HepG2 (cell line): ENCODE measurements at regions not wholly inside any gene's neighbourhood (a gene's known extent, or its start where the extent isn't known, plus 50 kb on each side); places are given as distances from the start of the nearest gene placed in this dataset.

ENCODE experiments used
- ATAC-seq: fragments of 200-7000 bp; cut with Tn5 transposase; 3 replicates; pipeline ENCODE4 v1.9.1; 2020; ENCODE audit warnings: mild to moderate bottlenecking, moderate library complexity
- BruUV-seq: library from RNA; stranded (reverse); fragments of 400-500 nt; replicated peaks from 2 replicates; lab custom pipeline; 2021; lab: Mats Ljungman, UMichigan
- CTCF ChIA-PET: fragments of 300-600 bp; formaldehyde crosslinking; extraction: SDS; loops from one replicate; lab custom pipeline; 2021; ENCODE audit warnings: low total read pairs, inconsistent platforms, low intra/inter-chr PET ratio; lab: Yijun Ruan, JAX
- POLR2A ChIA-PET: fragments of 350-600 bp; sonication (Branson Sonifier 250); formaldehyde crosslinking; loops from one replicate; lab custom pipeline; 2020; ENCODE audit warnings: antibody characterized with exemption, inconsistent platforms; lab: Yijun Ruan, JAX
- DNase-seq: peaks from one replicate; pipeline ENCODE4 v3.0.0-alpha.2; 2015; ENCODE audit warnings: low spot score
- FAIRE-seq: peaks from 3 replicates; lab custom pipeline; 2011; peaks lifted over from hg19 to GRCh38; lab: Jason Lieb, UNC
- H2AFZ ChIP-seq: one replicate; pipeline ENCODE4 v1.6.1; 2011; ENCODE audit warnings: low read length, inconsistent platforms
- H3K27ac ChIP-seq: fragments of 300-600 bp; 3 replicates; pipeline ENCODE4 v1.8.0; 2011; ENCODE audit warnings: mixed run types, mild to moderate bottlenecking, mixed read lengths, low read length, inconsistent platforms; ENCODE audit not compliant: insufficient read depth; ENCODE audit errors: extremely low read length
- H3K27me3 ChIP-seq, 2 experiments: fragments of 200-600 bp in 1 of 2; 2 replicates in 1 of 2; 3 replicates in 1 of 2; pipeline versions ENCODE4 v1.6.0 to v1.8.0; 2011; ENCODE audit warnings: low read length in 2 of 2, mild to moderate bottlenecking in 2 of 2, moderate library complexity in 2 of 2, inconsistent platforms in 1 of 2; ENCODE audit not compliant: insufficient read depth in 2 of 2, control insufficient read depth in 1 of 2
- H3K36me3 ChIP-seq, 2 experiments: fragments of 200-600 bp in 1 of 2; replicated peaks in 1 of 2; 2 replicates in 1 of 2; 3 replicates in 1 of 2; pipeline versions ENCODE4 v1.5.1 to v1.8.0; 2011; ENCODE audit warnings: low read length in 2 of 2, inconsistent platforms in 1 of 2; ENCODE audit not compliant: insufficient read depth in 2 of 2, control insufficient read depth in 1 of 2
- H3K4me1 ChIP-seq: 2 replicates; pipeline ENCODE4 v1.5.1; 2012; ENCODE audit warnings: low read length, inconsistent platforms; ENCODE audit not compliant: insufficient read depth
- H3K4me2 ChIP-seq: 2 replicates; pipeline ENCODE4 v1.6.0; 2011; ENCODE audit warnings: low read depth, low read length, inconsistent platforms
- H3K4me3 ChIP-seq, 3 experiments: fragments of 200-600 bp in 1 of 3; sonication (generic), shearing (Covaris generic) in 1 of 3; replicated peaks in 1 of 3; 2 replicates each; pipeline ENCODE4 v1.5.1; 2011 to 2016; ENCODE audit warnings: low read length in 3 of 3, inconsistent platforms in 2 of 3, low read depth in 2 of 3, mild to moderate bottlenecking in 2 of 3, control low read depth in 1 of 3, mixed read lengths in 1 of 3; ENCODE audit not compliant: insufficient read depth in 1 of 3
- H3K79me2 ChIP-seq: one replicate; pipeline ENCODE4 v1.6.1; 2011; ENCODE audit warnings: low read length, inconsistent platforms; ENCODE audit not compliant: insufficient read depth
- H3K9ac ChIP-seq: 2 replicates; pipeline ENCODE4 v1.6.0; 2011; ENCODE audit warnings: mild to moderate bottlenecking, low read depth, low read length, inconsistent platforms; ENCODE audit not compliant: insufficient read depth
- H3K9me3 ChIP-seq: 2 replicates; pipeline ENCODE4 v1.5.1; 2012; ENCODE audit warnings: mild to moderate bottlenecking, low read length
- H4K20me1 ChIP-seq: 2 replicates; pipeline ENCODE4 v1.6.0; 2011; ENCODE audit warnings: inconsistent platforms, mild to moderate bottlenecking, low read length, moderate library complexity; ENCODE audit not compliant: insufficient read depth
- BRCA1 ChIP-seq: sonication (generic); formaldehyde crosslinking; IDR thresholded peaks from 2 replicates; pipeline ENCODE4 v1.4.0; 2020; ENCODE audit warnings: missing genetic modification reagents
- CREBL2 ChIP-seq: sonication (generic); formaldehyde crosslinking; IDR thresholded peaks from 2 replicates; pipeline ENCODE4 v1.8.1; 2023; ENCODE audit warnings: missing genetic modification reagents, mild to moderate bottlenecking, borderline replicate concordance
- DPF2 ChIP-seq: sonication (generic); formaldehyde crosslinking; IDR thresholded peaks from 2 replicates; pipeline ENCODE4 v1.4.0; 2020; ENCODE audit warnings: mild to moderate bottlenecking, low read depth, missing genetic modification reagents, borderline replicate concordance
- EED ChIP-seq: sonication (generic); formaldehyde crosslinking; IDR thresholded peaks from 2 replicates; pipeline ENCODE4 v1.5.0; 2020; ENCODE audit warnings: mild to moderate bottlenecking, missing genetic modification reagents
- JDP2 ChIP-seq: sonication (generic); formaldehyde crosslinking; IDR thresholded peaks from 2 replicates; pipeline ENCODE4 v1.8.1; 2022; ENCODE audit warnings: missing genetic modification reagents, borderline replicate concordance
- MED13 ChIP-seq: sonication (generic); formaldehyde crosslinking; IDR thresholded peaks from 2 replicates; pipeline ENCODE4 v1.5.0; 2020; ENCODE audit warnings: missing genetic modification reagents
- NKX3-1 ChIP-seq: sonication (generic); formaldehyde crosslinking; IDR thresholded peaks from 2 replicates; pipeline ENCODE4 v1.5.0; 2020; ENCODE audit warnings: missing genetic modification reagents
- XRCC5 ChIP-seq: fragments of 200-400 bp; formaldehyde crosslinking; optimal IDR thresholded peaks from 2 replicates; pipeline ENCODE3; 2017; ENCODE audit warnings: mild to moderate bottlenecking, low read length
- ZNF543 ChIP-seq: sonication (generic); formaldehyde crosslinking; IDR thresholded peaks from 2 replicates; pipeline ENCODE4 v1.4.0; 2020; ENCODE audit warnings: mild to moderate bottlenecking, missing genetic modification reagents
- ZNF597 ChIP-seq: sonication (generic); formaldehyde crosslinking; IDR thresholded peaks from 2 replicates; pipeline ENCODE4 v1.5.0; 2020; ENCODE audit warnings: missing genetic modification reagents
- WGBS: methylation state at CpG from one replicate; pipeline ENCODE4 v1.1.6; 2017; ENCODE audit warnings: low lambda C conversion rate; 5-methylcytosine and 5-hydroxymethylcytosine counted together
- in situ Hi-C: cut with HindIII; loops from 2 replicates; pipeline ENCODE4 v1.10.0; 2017; ENCODE audit warnings: low pct_unique_long_range_greater_than_20kb; ENCODE audit not compliant: extremely low pct_ligation_motif_present
- intact Hi-C: fragments of 100-400 bp; cut with micrococcal nuclease; formaldehyde crosslinking; loops from one replicate; pipeline ENCODE4 v1.10.0; 2022; ENCODE audit not compliant: unreplicated experiment
- TF ChIP-seq, protein P1 (sequence below): sonication (generic); formaldehyde crosslinking; IDR thresholded peaks from 2 replicates; pipeline ENCODE4 v1.4.0; 2020; ENCODE audit warnings: mild to moderate bottlenecking, missing genetic modification reagents, borderline replicate concordance
- TF ChIP-seq, protein P2 (sequence below): sonication (generic); formaldehyde crosslinking; IDR thresholded peaks from 2 replicates; pipeline ENCODE4 v1.4.0; 2020; ENCODE audit warnings: missing genetic modification reagents
- TF ChIP-seq, protein P3 (sequence below): sonication (generic); formaldehyde crosslinking; IDR thresholded peaks from 2 replicates; pipeline ENCODE4 v1.4.0; 2020; ENCODE audit warnings: missing genetic modification reagents

GRCh38 chr9:11135851-11136250 is 523.0 kb upstream of the PTPRD start:
- H3K4me1 ChIP-seq: no peaks in the 10 kb centered on the region
- intact Hi-C loops (no loop called here), in situ Hi-C loops (no loop called here)
- no peaks in the 10 kb centered on the region for H3K36me3 ChIP-seq
- TF ChIP-seq EED (no peak), ZNF597 (no peak), JDP2 (CRISPR knock-in tag) (no peak), DPF2 (CRISPR knock-in tag) (no peak), ZNF543 (no peak), CREBL2 (CRISPR knock-in tag) (no peak), NKX3-1 (CRISPR knock-in tag) (no peak), MED13 (CRISPR knock-in tag) (no peak), XRCC5 (no peak), BRCA1 (CRISPR knock-in tag) (no peak)
- TF ChIP-seq, protein P1, sequence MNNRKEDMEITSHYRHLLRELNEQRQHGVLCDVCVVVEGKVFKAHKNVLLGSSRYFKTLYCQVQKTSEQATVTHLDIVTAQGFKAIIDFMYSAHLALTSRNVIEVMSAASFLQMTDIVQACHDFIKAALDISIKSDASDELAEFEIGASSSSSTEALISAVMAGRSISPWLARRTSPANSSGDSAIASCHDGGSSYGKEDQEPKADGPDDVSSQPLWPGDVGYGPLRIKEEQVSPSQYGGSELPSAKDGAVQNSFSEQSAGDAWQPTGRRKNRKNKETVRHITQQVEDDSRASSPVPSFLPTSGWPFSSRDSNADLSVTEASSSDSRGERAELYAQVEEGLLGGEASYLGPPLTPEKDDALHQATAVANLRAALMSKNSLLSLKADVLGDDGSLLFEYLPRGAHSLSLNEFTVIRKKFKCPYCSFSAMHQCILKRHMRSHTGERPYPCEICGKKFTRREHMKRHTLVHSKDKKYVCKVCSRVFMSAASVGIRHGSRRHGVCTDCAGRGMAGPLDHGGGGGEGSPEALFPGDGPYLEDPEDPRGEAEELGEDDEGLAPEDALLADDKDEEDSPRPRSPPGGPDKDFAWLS (CRISPR knock-in tag): no peak
- TF ChIP-seq, protein P2, sequence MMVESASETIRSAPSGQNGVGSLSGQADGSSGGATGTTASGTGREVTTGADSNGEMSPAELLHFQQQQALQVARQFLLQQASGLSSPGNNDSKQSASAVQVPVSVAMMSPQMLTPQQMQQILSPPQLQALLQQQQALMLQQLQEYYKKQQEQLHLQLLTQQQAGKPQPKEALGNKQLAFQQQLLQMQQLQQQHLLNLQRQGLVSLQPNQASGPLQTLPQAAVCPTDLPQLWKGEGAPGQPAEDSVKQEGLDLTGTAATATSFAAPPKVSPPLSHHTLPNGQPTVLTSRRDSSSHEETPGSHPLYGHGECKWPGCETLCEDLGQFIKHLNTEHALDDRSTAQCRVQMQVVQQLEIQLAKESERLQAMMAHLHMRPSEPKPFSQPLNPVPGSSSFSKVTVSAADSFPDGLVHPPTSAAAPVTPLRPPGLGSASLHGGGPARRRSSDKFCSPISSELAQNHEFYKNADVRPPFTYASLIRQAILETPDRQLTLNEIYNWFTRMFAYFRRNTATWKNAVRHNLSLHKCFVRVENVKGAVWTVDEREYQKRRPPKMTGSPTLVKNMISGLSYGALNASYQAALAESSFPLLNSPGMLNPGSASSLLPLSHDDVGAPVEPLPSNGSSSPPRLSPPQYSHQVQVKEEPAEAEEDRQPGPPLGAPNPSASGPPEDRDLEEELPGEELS (CRISPR knock-in tag): no peak
- TF ChIP-seq, protein P3, sequence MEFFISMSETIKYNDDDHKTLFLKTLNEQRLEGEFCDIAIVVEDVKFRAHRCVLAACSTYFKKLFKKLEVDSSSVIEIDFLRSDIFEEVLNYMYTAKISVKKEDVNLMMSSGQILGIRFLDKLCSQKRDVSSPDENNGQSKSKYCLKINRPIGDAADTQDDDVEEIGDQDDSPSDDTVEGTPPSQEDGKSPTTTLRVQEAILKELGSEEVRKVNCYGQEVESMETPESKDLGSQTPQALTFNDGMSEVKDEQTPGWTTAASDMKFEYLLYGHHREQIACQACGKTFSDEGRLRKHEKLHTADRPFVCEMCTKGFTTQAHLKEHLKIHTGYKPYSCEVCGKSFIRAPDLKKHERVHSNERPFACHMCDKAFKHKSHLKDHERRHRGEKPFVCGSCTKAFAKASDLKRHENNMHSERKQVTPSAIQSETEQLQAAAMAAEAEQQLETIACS (CRISPR knock-in tag): no peak
- FAIRE-seq (no peak), ATAC-seq (no peak), DNase-seq (no peak)
- ChIA-PET CTCF (no interaction called here), POLR2A (no interaction called here)
- H3K9me3 ChIP-seq: peaks cover 62% of the 10 kb centered on the region
- no TSS peak for BruUV-seq
- H4K20me1 ChIP-seq: no peaks in the 10 kb centered on the region
- no peak overlapping the region for H2AFZ ChIP-seq
- no peaks in the 10 kb centered on the region for H3K79me2 ChIP-seq
- WGBS: 17% methylated on average over 3 of the region's 3 CpGs
- H3K4me3 ChIP-seq: no peak overlapping the region
- H3K4me2 ChIP-seq: no peak overlapping the region
- H3K27me3 ChIP-seq: no peaks in the 10 kb centered on the region
- no peak overlapping the region for H3K27ac ChIP-seq
- H3K9ac ChIP-seq: no peak overlapping the region
